ENCODE measurements at regions not wholly inside any gene's neighbourhood (a gene's known extent, or its start where the extent isn't known, plus 50 kb on each side); places are given as distances from the start of the nearest gene placed in this dataset.

GRCh38 chr3:89925976-89926375 lies 818.6 kb downstream of the EPHA3 start:
- TF ChIP-seq POLR2A (IDR thresholded peaks at IDR 0.05) (no peak), CTCF (IDR thresholded peaks at IDR 0.05) (no peak)
